ENCODE measurements at regions not wholly inside any gene's neighbourhood (a gene's known extent, or its start where the extent isn't known, plus 50 kb on each side); places are given as distances from the start of the nearest gene placed in this dataset.

DNA sequence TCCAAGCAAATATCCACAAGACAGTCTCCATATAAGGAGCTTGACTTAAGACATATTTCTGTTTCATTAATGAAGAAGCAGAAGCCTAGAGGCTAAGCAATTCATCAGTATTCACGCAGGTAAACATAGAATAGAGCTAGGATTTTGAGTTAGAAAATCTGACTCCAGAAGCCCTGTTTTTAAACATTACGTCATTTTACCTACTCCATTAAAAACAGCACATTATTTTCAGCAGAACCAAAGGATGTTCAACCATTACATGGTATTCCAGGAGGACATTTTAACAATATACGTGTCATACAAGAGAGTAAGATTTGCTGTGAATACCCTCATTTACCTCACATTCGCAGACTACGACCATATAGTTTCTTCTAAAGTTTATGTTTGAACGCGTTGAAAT lies 403.3 kb upstream of the TRAM1L1 start:
- DNase-seq = no peak
- Histone ChIP-seq H3K9me3 (no peaks in the 10 kb centered on the region), H3K36me3 (ENCODE audit: control insufficient read depth, insufficient read depth, low read length) (no peaks in the 10 kb centered on the region), H3K4me1 (no peaks in the 10 kb centered on the region), H3K27me3 (replicated peaks; ENCODE audit: control insufficient read depth, insufficient read depth, low read length) (no peaks in the 10 kb centered on the region), H3K4me3 (ENCODE audit: low read depth, low read length) (no peak overlapping the region)
- intact Hi-C loops (cut with micrococcal nuclease; ENCODE audit: unreplicated experiment) = no loop called here
- TF ChIP-seq, protein P1, sequence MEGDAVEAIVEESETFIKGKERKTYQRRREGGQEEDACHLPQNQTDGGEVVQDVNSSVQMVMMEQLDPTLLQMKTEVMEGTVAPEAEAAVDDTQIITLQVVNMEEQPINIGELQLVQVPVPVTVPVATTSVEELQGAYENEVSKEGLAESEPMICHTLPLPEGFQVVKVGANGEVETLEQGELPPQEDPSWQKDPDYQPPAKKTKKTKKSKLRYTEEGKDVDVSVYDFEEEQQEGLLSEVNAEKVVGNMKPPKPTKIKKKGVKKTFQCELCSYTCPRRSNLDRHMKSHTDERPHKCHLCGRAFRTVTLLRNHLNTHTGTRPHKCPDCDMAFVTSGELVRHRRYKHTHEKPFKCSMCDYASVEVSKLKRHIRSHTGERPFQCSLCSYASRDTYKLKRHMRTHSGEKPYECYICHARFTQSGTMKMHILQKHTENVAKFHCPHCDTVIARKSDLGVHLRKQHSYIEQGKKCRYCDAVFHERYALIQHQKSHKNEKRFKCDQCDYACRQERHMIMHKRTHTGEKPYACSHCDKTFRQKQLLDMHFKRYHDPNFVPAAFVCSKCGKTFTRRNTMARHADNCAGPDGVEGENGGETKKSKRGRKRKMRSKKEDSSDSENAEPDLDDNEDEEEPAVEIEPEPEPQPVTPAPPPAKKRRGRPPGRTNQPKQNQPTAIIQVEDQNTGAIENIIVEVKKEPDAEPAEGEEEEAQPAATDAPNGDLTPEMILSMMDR (IDR thresholded peaks at IDR 0.05; ENCODE audit: insufficient read depth in 1 of 2, low read depth in 1 of 2, low read length in 1 of 2, severe bottlenecking in 1 of 2, unreplicated experiment in 1 of 2) = no peak
- Mint-ChIP-seq H3K27ac (ENCODE audit: unreplicated experiment) (no peak overlapping the region), H3K9me3 (ENCODE audit: unreplicated experiment) (no peaks in the 10 kb centered on the region), H3K36me3 (ENCODE audit: insufficient read depth, unreplicated experiment) (no peaks in the 10 kb centered on the region), H3K4me1 (ENCODE audit: low read depth, unreplicated experiment) (peaks cover 6% of the 10 kb centered on the region), H3K27me3 (ENCODE audit: insufficient read depth, unreplicated experiment) (no peaks in the 10 kb centered on the region), H3K4me3 (ENCODE audit: unreplicated experiment) (no peak overlapping the region)
- BruUV-seq (replicated peaks) = no TSS peak
- CTCF ChIA-PET = no interaction called here
- POLR2A ChIA-PET = no interaction called here

DNA sequence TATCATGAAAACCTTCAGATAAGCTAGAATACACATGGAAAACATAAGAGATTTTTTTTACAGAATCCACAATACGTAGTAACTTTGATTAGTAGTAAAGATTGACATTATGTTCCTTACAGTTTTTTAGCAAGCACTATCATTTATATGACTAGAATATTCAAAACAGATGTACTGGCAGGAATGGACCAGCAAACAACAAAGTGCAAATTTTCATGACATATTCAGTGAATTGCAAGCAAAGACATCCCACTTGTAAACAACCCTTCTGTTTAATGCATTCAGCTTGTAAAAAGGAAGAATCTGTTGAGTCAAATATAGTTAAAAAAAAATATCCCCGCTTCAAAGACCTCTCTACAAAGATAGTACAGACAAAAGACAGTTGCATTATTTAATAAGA lies 403.7 kb upstream of the TRAM1L1 start:
- intact Hi-C loops (cut with micrococcal nuclease; ENCODE audit: unreplicated experiment) = no loop called here
- TF ChIP-seq, protein P1 (IDR thresholded peaks at IDR 0.05; ENCODE audit: insufficient read depth in 1 of 2, low read depth in 1 of 2, low read length in 1 of 2, severe bottlenecking in 1 of 2, unreplicated experiment in 1 of 2) = no peak
- BruUV-seq (replicated peaks) = no TSS peak
- Histone ChIP-seq H3K4me1 (no peaks in the 10 kb centered on the region), H3K27me3 (replicated peaks; ENCODE audit: control insufficient read depth, insufficient read depth, low read length) (no peaks in the 10 kb centered on the region), H3K9me3 (no peaks in the 10 kb centered on the region), H3K36me3 (ENCODE audit: control insufficient read depth, insufficient read depth, low read length) (no peaks in the 10 kb centered on the region), H3K4me3 (ENCODE audit: low read depth, low read length) (no peak overlapping the region)
- ChIA-PET CTCF (no interaction called here), POLR2A (no interaction called here)
- no peak for DNase-seq
- no peaks in the 10 kb centered on the region for H3K36me3 Mint-ChIP-seq (ENCODE audit: insufficient read depth, unreplicated experiment)
- H3K27me3 Mint-ChIP-seq (ENCODE audit: insufficient read depth, unreplicated experiment) = no peaks in the 10 kb centered on the region
- H3K4me1 Mint-ChIP-seq (ENCODE audit: low read depth, unreplicated experiment) = peaks cover 7% of the 10 kb centered on the region
- H3K4me3 Mint-ChIP-seq (ENCODE audit: unreplicated experiment) = no peak overlapping the region
- no peaks in the 10 kb centered on the region for H3K9me3 Mint-ChIP-seq (ENCODE audit: unreplicated experiment)
- H3K27ac Mint-ChIP-seq (ENCODE audit: unreplicated experiment) = no peak overlapping the region

DNA sequence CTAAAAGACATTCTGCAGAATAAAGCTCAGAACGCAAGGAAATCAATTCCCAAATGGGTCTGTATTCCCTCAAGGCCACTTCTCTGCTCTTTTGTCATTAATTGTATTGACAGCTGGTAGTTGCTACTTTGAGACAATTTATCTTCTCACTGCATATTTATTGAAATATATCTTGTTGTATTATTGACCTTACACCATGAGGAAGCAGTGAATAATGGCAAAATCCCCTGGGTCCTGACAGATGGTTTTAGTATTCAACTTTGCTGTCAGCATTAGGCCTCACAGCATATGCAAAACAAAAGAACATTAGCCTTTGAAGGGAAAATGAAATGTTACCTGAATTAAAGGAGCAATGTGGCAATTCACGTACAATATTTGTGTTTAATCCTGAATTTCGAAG lies 406.1 kb upstream of the TRAM1L1 start:
- no peak overlapping the region for H3K4me3 Mint-ChIP-seq (ENCODE audit: unreplicated experiment)
- H3K36me3 ChIP-seq (ENCODE audit: control insufficient read depth, insufficient read depth, low read length) = no peaks in the 10 kb centered on the region
- no TSS peak for BruUV-seq (replicated peaks)
- H3K9me3 ChIP-seq = no peaks in the 10 kb centered on the region
- intact Hi-C loops (cut with micrococcal nuclease; ENCODE audit: unreplicated experiment) = no loop called here
- H3K4me1 ChIP-seq = no peaks in the 10 kb centered on the region
- ChIA-PET POLR2A (no interaction called here), CTCF (no interaction called here)
- no peak for DNase-seq
- H3K27me3 ChIP-seq (replicated peaks; ENCODE audit: control insufficient read depth, insufficient read depth, low read length) = no peaks in the 10 kb centered on the region
- H3K4me1 Mint-ChIP-seq (ENCODE audit: low read depth, unreplicated experiment) = peaks cover 7% of the 10 kb centered on the region
- H3K9me3 Mint-ChIP-seq (ENCODE audit: unreplicated experiment) = no peaks in the 10 kb centered on the region
- H3K4me3 ChIP-seq (ENCODE audit: low read depth, low read length) = no peak overlapping the region
- no peaks in the 10 kb centered on the region for H3K36me3 Mint-ChIP-seq (ENCODE audit: insufficient read depth, unreplicated experiment)
- no peak overlapping the region for H3K27ac Mint-ChIP-seq (ENCODE audit: unreplicated experiment)
- H3K27me3 Mint-ChIP-seq (ENCODE audit: insufficient read depth, unreplicated experiment) = no peaks in the 10 kb centered on the region
- TF ChIP-seq, protein P1 (IDR thresholded peaks at IDR 0.05; ENCODE audit: insufficient read depth in 1 of 2, low read depth in 1 of 2, low read length in 1 of 2, severe bottlenecking in 1 of 2, unreplicated experiment in 1 of 2) = no peak
